ENCODE measurements at regions not wholly inside any gene's neighbourhood (a gene's known extent, or its start where the extent isn't known, plus 50 kb on each side); places are given as distances from the start of the nearest gene placed in this dataset.

DNA sequence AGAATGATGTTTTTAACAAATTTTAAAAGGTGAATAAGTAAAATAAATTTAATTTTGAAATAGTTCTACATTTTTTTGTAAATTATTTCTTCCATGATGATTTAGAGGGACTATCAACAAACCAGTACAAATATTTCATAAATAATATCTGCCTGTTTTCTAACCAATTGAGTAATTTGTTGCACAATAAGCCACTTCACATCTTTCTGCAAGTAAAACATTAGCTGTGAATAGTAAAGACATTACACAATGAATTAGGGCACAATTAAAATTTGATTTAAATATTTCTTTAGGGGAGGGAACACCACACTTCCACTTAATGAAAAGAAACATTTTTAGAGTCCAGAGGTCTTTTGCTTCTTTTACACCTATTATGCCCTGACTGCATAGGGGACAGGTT lies 118.4 kb upstream of the PTPRK start:
- H3K27ac ChIP-seq (ENCODE audit: low read depth, low read length), result no peak overlapping the region
- H3K27ac Mint-ChIP-seq (ENCODE audit: unreplicated experiment), result no peak overlapping the region
- H3K4me1 Mint-ChIP-seq (ENCODE audit: low read depth, unreplicated experiment), result peaks cover 8% of the 10 kb centered on the region
- no peak overlapping the region for H3K9ac ChIP-seq (ENCODE audit: low read length)
- no peaks in the 10 kb centered on the region for H3K79me2 ChIP-seq (ENCODE audit: insufficient read depth, low read length)
- no peaks in the 10 kb centered on the region for H3K9me3 ChIP-seq (ENCODE audit: insufficient read depth, low read depth, low read length)
- H3K36me3 ChIP-seq (ENCODE audit: insufficient read depth, low read length), result no peaks in the 10 kb centered on the region
- no peaks in the 10 kb centered on the region for H4K20me1 ChIP-seq (ENCODE audit: insufficient read depth, low read length)
- H3K27me3 ChIP-seq (ENCODE audit: insufficient read depth, low read length), result no peaks in the 10 kb centered on the region
- no peaks in the 10 kb centered on the region for H3K9me3 Mint-ChIP-seq (ENCODE audit: unreplicated experiment)
- no peak overlapping the region for H3K4me2 ChIP-seq (ENCODE audit: low read length)
- TF ChIP-seq, protein P1, sequence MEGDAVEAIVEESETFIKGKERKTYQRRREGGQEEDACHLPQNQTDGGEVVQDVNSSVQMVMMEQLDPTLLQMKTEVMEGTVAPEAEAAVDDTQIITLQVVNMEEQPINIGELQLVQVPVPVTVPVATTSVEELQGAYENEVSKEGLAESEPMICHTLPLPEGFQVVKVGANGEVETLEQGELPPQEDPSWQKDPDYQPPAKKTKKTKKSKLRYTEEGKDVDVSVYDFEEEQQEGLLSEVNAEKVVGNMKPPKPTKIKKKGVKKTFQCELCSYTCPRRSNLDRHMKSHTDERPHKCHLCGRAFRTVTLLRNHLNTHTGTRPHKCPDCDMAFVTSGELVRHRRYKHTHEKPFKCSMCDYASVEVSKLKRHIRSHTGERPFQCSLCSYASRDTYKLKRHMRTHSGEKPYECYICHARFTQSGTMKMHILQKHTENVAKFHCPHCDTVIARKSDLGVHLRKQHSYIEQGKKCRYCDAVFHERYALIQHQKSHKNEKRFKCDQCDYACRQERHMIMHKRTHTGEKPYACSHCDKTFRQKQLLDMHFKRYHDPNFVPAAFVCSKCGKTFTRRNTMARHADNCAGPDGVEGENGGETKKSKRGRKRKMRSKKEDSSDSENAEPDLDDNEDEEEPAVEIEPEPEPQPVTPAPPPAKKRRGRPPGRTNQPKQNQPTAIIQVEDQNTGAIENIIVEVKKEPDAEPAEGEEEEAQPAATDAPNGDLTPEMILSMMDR (IDR thresholded peaks at IDR 0.05; ENCODE audit: insufficient read depth, low read depth, low read length), result no peak
- TF ChIP-seq EZH2 (IDR thresholded peaks at IDR 0.05; ENCODE audit: insufficient read depth, low read length), result no peak
- H3K4me3 ChIP-seq (ENCODE audit: insufficient read depth, low read depth, low read length), result no peak overlapping the region
- H3K4me1 ChIP-seq (ENCODE audit: insufficient read depth, low read length), result no peaks in the 10 kb centered on the region
- FAIRE-seq (no peak), DNase-seq (ENCODE audit: low read depth) (no peak)
- H2AFZ ChIP-seq (ENCODE audit: low read depth, low read length), result no peak overlapping the region
- peaks cover 2% of the 10 kb centered on the region for H3K27me3 Mint-ChIP-seq (ENCODE audit: low read depth, unreplicated experiment)
- H3K36me3 Mint-ChIP-seq (ENCODE audit: low read depth, unreplicated experiment), result no peaks in the 10 kb centered on the region
- H3K4me3 Mint-ChIP-seq (ENCODE audit: unreplicated experiment), result no peak overlapping the region

DNA sequence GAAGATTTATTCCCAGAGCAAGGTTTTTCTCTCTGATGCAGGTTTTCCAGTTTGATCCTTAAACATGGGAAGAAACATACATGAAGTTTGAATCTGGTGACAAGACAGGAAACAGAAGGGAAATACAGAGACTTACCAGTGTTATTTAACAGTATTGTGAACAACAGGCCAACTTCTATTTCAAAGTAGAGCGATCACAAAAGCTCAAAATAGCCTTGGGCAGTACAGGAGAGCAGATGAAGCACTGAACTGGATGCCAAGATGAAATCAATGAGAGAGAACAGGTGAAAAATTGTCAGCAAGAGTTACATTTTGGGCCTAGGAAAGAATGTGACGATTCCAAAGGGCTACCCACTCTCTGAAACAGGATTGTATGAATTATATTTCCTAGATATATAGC lies 114.8 kb upstream of the PTPRK start:
- Histone ChIP-seq H4K20me1 (ENCODE audit: insufficient read depth, low read length) (no peaks in the 10 kb centered on the region), H3K27ac (ENCODE audit: low read depth, low read length) (no peak overlapping the region), H3K79me2 (ENCODE audit: insufficient read depth, low read length) (no peaks in the 10 kb centered on the region), H3K4me2 (ENCODE audit: low read length) (no peak overlapping the region), H3K9ac (ENCODE audit: low read length) (no peak overlapping the region), H3K4me3 (ENCODE audit: insufficient read depth, low read depth, low read length) (no peak overlapping the region), H3K4me1 (ENCODE audit: insufficient read depth, low read length) (no peaks in the 10 kb centered on the region), H2AFZ (ENCODE audit: low read depth, low read length) (no peak overlapping the region), H3K27me3 (ENCODE audit: insufficient read depth, low read length) (no peaks in the 10 kb centered on the region), H3K36me3 (ENCODE audit: insufficient read depth, low read length) (no peaks in the 10 kb centered on the region), H3K9me3 (ENCODE audit: insufficient read depth, low read depth, low read length) (no peaks in the 10 kb centered on the region)
- no peaks in the 10 kb centered on the region for H3K9me3 Mint-ChIP-seq (ENCODE audit: unreplicated experiment)
- no peaks in the 10 kb centered on the region for H3K36me3 Mint-ChIP-seq (ENCODE audit: low read depth, unreplicated experiment)
- no peak for TF ChIP-seq EZH2 (IDR thresholded peaks at IDR 0.05; ENCODE audit: insufficient read depth, low read length)
- TF ChIP-seq, protein P1 (IDR thresholded peaks at IDR 0.05; ENCODE audit: insufficient read depth, low read depth, low read length), result no peak
- no peaks in the 10 kb centered on the region for H3K4me1 Mint-ChIP-seq (ENCODE audit: low read depth, unreplicated experiment)
- H3K4me3 Mint-ChIP-seq (ENCODE audit: unreplicated experiment), result no peak overlapping the region
- H3K27ac Mint-ChIP-seq (ENCODE audit: unreplicated experiment), result no peak overlapping the region
- FAIRE-seq (no peak), DNase-seq (ENCODE audit: low read depth) (no peak)
- H3K27me3 Mint-ChIP-seq (ENCODE audit: low read depth, unreplicated experiment), result peaks cover 3% of the 10 kb centered on the region

DNA sequence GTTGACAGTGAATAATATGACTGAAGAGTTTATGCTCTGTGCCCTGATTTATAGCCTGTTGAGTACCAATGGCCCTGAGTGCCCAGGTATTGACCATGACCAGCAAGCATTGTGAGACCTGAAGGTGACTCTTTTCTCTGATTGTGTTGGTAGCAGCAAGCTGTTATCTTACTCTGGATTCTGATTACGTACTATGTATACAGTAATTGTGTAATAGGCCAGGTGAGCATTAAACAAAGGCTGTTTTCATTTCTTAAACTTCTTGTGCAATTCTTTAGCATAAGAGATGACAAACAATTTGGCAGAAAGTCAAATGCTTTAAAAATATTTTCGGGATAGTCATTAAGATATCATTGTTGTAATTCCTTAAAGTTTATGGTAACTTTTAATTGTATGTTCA lies 111.7 kb upstream of the PTPRK start:
- Histone ChIP-seq H3K4me3 (ENCODE audit: insufficient read depth, low read depth, low read length) (no peak overlapping the region), H2AFZ (ENCODE audit: low read depth, low read length) (no peak overlapping the region), H3K4me1 (ENCODE audit: insufficient read depth, low read length) (no peaks in the 10 kb centered on the region), H3K27me3 (ENCODE audit: insufficient read depth, low read length) (no peaks in the 10 kb centered on the region), H3K79me2 (ENCODE audit: insufficient read depth, low read length) (no peaks in the 10 kb centered on the region), H3K4me2 (ENCODE audit: low read length) (no peak overlapping the region), H3K9ac (ENCODE audit: low read length) (no peak overlapping the region), H4K20me1 (ENCODE audit: insufficient read depth, low read length) (no peaks in the 10 kb centered on the region), H3K36me3 (ENCODE audit: insufficient read depth, low read length) (no peaks in the 10 kb centered on the region), H3K27ac (ENCODE audit: low read depth, low read length) (no peak overlapping the region), H3K9me3 (ENCODE audit: insufficient read depth, low read depth, low read length) (no peaks in the 10 kb centered on the region)
- Mint-ChIP-seq H3K36me3 (ENCODE audit: low read depth, unreplicated experiment) (no peaks in the 10 kb centered on the region), H3K4me1 (ENCODE audit: low read depth, unreplicated experiment) (no peaks in the 10 kb centered on the region), H3K9me3 (ENCODE audit: unreplicated experiment) (no peaks in the 10 kb centered on the region), H3K4me3 (ENCODE audit: unreplicated experiment) (no peak overlapping the region), H3K27ac (ENCODE audit: unreplicated experiment) (no peak overlapping the region), H3K27me3 (ENCODE audit: low read depth, unreplicated experiment) (peaks cover 3% of the 10 kb centered on the region)
- no peak for TF ChIP-seq EZH2 (IDR thresholded peaks at IDR 0.05; ENCODE audit: insufficient read depth, low read length)
- TF ChIP-seq, protein P1 (IDR thresholded peaks at IDR 0.05; ENCODE audit: insufficient read depth, low read depth, low read length), result no peak
- DNase-seq (ENCODE audit: low read depth), result no peak
- FAIRE-seq, result no peak
